Loucy (cell line): ENCODE measurements at regions not wholly inside any gene's neighbourhood (a gene's known extent, or its start where the extent isn't known, plus 50 kb on each side); places are given as distances from the start of the nearest gene placed in this dataset.

ENCODE experiments used
- H2AFZ ChIP-seq: fragments of 200-600 bp; sonication (generic); 2 replicates; pipeline ENCODE4 v1.6.0; 2016; ENCODE audit warnings: antibody characterized with exemption, mild to moderate bottlenecking, low read length, moderate library complexity
- H3F3A ChIP-seq: fragments of 200-600 bp; 2 replicates; pipeline ENCODE4 v1.6.0; 2016; ENCODE audit warnings: antibody characterized with exemption, low read depth, mild to moderate bottlenecking
- H3K27me3 ChIP-seq: fragments of 200-600 bp; sonication (generic); 2 replicates; pipeline ENCODE4 v1.6.1; 2014; ENCODE audit warnings: low read length, mild to moderate bottlenecking; ENCODE audit not compliant: insufficient read depth, poor library complexity, severe bottlenecking
- H3K36me3 ChIP-seq: fragments of 200-600 bp; sonication (generic); 2 replicates; pipeline ENCODE4 v1.6.1; 2016; ENCODE audit warnings: low read length; ENCODE audit not compliant: insufficient read depth
- H3K4me1 ChIP-seq: fragments of 200-600 bp; sonication (generic); 2 replicates; pipeline ENCODE4 v1.5.1; 2014; ENCODE audit warnings: low read length, mild to moderate bottlenecking; ENCODE audit not compliant: insufficient read depth, poor library complexity, severe bottlenecking
- H3K4me2 ChIP-seq: fragments of 200-600 bp; sonication (generic); 2 replicates; pipeline ENCODE4 v1.6.0; 2014; ENCODE audit warnings: antibody characterized with exemption, low read length, low read depth, mild to moderate bottlenecking; ENCODE audit not compliant: poor library complexity, severe bottlenecking
- H3K4me3 ChIP-seq: fragments of 200-600 bp; sonication (generic); 2 replicates; pipeline ENCODE4 v1.5.1; 2014; ENCODE audit warnings: low read length, mild to moderate bottlenecking, mixed read lengths; ENCODE audit not compliant: poor library complexity, severe bottlenecking
- H3K79me2 ChIP-seq: fragments of 200-600 bp; sonication (generic); 2 replicates; pipeline ENCODE4 v1.6.1; 2014; ENCODE audit warnings: low read length; ENCODE audit not compliant: insufficient read depth
- H3K9ac ChIP-seq: fragments of 200-600 bp; sonication (generic); 2 replicates; pipeline ENCODE4 v1.6.0; 2014; ENCODE audit warnings: mild to moderate bottlenecking, low read depth, low read length, moderate library complexity; ENCODE audit not compliant: poor library complexity, severe bottlenecking
- H3K9me2 ChIP-seq: fragments of 200-600 bp; sonication (generic); replicated peaks from 2 replicates; pipeline ENCODE4 v1.6.1; 2016; ENCODE audit warnings: low read depth, low read length, mixed read lengths
- H3K9me3 ChIP-seq: fragments of 200-600 bp; sonication (generic); 2 replicates; pipeline ENCODE4 v1.6.1; 2014; ENCODE audit warnings: mild to moderate bottlenecking, antibody characterized with exemption, low read length, low read depth; ENCODE audit not compliant: insufficient read depth
- H4K20me1 ChIP-seq: fragments of 200-600 bp; sonication (generic); 2 replicates; pipeline ENCODE4 v1.6.0; 2014; ENCODE audit warnings: antibody characterized with exemption, low read length, mild to moderate bottlenecking; ENCODE audit not compliant: insufficient read depth, poor library complexity, severe bottlenecking
- EZH2phosphoT487 ChIP-seq: fragments of 200-600 bp; IDR thresholded peaks from 2 replicates; pipeline ENCODE4 v1.6.1; 2018; ENCODE audit warnings: antibody characterized with exemption, mild to moderate bottlenecking, moderate library complexity, borderline replicate concordance
- TF ChIP-seq, protein P1 (sequence below): fragments of 200-600 bp; sonication (generic); conservative IDR thresholded peaks from 2 replicates; pipeline ENCODE4 v1.5.1; 2014; ENCODE audit warnings: mild to moderate bottlenecking, antibody characterized with exemption, low read length

DNA sequence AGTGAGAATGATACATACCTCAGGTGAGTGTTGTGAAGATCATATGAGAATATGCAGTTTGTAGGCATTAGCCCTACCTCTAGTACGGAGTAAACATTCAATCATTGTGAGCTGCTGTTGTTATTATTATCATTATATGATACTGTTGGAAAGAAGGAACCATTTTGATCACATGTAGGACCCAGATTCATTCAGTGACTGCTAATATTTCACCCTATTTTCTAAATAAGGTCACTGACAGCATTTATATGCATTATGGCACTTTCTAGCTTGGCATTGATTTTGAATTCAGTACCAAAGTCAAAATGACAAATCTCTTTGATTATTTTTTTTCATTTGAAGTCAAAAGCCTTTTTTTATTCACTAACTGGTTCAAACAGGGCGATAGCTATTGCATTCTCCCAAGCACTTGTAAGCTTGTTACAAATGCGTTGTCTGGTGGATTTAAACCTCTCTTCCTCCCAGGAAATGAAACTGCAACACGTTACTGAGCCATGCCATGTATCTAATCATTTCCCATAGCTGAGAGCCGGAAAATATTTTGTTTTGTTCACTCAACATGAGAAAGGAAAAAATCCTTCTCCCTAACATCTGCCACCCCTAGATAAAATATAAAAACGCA is 320.8 kb upstream of the SGCD start:
- no peak overlapping the region for H3K4me2 ChIP-seq
- no peaks in the 10 kb centered on the region for H3K4me1 ChIP-seq

DNA sequence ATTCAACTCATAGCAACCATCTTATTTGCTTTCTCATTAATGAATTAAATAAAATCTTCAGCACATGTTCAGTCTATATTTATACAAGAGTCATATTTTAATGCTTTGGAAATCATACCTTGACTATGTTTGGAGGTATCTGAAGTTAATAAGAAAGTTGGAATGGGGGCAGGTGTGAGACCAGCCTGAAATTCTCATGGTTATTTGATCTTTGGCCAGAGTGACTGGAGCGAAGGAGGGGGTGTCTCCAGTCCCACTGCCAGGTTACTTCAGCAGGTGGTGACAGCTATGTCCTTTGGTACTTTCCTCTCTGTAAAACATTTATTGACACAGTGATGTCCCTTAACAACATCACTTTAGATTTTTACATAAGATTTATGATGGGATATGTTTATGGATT is 318.1 kb upstream of the SGCD start:
- Histone ChIP-seq H3F3A (no peaks in the 10 kb centered on the region), H3K4me2 (no peak overlapping the region), H3K9me3 (no peaks in the 10 kb centered on the region), H3K79me2 (no peaks in the 10 kb centered on the region), H3K27me3 (no peaks in the 10 kb centered on the region), H3K4me1 (no peaks in the 10 kb centered on the region), H3K36me3 (no peaks in the 10 kb centered on the region), H3K4me3 (no peak overlapping the region), H4K20me1 (no peaks in the 10 kb centered on the region), H3K9me2 (no peaks in the 10 kb centered on the region), H3K9ac (no peak overlapping the region), H2AFZ (no peak overlapping the region)
- no peak for TF ChIP-seq EZH2phosphoT487
- TF ChIP-seq, protein P1, sequence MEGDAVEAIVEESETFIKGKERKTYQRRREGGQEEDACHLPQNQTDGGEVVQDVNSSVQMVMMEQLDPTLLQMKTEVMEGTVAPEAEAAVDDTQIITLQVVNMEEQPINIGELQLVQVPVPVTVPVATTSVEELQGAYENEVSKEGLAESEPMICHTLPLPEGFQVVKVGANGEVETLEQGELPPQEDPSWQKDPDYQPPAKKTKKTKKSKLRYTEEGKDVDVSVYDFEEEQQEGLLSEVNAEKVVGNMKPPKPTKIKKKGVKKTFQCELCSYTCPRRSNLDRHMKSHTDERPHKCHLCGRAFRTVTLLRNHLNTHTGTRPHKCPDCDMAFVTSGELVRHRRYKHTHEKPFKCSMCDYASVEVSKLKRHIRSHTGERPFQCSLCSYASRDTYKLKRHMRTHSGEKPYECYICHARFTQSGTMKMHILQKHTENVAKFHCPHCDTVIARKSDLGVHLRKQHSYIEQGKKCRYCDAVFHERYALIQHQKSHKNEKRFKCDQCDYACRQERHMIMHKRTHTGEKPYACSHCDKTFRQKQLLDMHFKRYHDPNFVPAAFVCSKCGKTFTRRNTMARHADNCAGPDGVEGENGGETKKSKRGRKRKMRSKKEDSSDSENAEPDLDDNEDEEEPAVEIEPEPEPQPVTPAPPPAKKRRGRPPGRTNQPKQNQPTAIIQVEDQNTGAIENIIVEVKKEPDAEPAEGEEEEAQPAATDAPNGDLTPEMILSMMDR = no peak

More for the DNA sequence above, 320.8 kb upstream of the SGCD start:
- Histone ChIP-seq H3K4me3 (no peak overlapping the region), H3F3A (no peaks in the 10 kb centered on the region), H2AFZ (no peak overlapping the region), H3K27me3 (no peaks in the 10 kb centered on the region), H3K9me3 (no peaks in the 10 kb centered on the region), H3K9ac (no peak overlapping the region), H4K20me1 (no peaks in the 10 kb centered on the region), H3K36me3 (no peaks in the 10 kb centered on the region), H3K9me2 (no peaks in the 10 kb centered on the region), H3K79me2 (no peaks in the 10 kb centered on the region)
- TF ChIP-seq, protein P1 = no peak
- TF ChIP-seq EZH2phosphoT487 = no peak

DNA sequence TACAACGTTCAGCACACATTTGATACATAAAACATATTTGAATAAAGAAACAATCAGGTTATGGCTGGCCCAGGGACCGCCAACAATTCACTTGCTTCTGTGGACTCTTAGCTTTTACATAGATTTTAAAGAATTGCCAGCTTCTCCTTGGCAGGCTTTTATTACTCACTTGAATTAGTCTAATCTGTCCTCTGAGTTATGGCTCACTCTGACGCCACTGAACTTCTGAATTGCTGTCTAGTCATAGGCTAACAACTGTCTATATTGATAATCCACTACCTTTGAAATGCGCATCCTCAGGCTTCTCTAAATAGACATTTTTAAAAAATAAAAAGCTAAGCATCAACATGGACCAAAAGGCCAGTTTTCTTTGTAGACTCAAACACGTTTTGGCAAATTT is 317.4 kb upstream of the SGCD start:
- TF ChIP-seq, protein P1 = no peak
- no peak for TF ChIP-seq EZH2phosphoT487
- H3F3A ChIP-seq = no peaks in the 10 kb centered on the region
- H3K9me3 ChIP-seq = no peaks in the 10 kb centered on the region
- H4K20me1 ChIP-seq = no peaks in the 10 kb centered on the region
- H3K4me3 ChIP-seq = no peak overlapping the region
- no peak overlapping the region for H2AFZ ChIP-seq
- no peaks in the 10 kb centered on the region for H3K79me2 ChIP-seq
- H3K36me3 ChIP-seq = no peaks in the 10 kb centered on the region
- no peak overlapping the region for H3K9ac ChIP-seq
- no peaks in the 10 kb centered on the region for H3K9me2 ChIP-seq
- H3K27me3 ChIP-seq = no peaks in the 10 kb centered on the region
- no peak overlapping the region for H3K4me2 ChIP-seq
- no peaks in the 10 kb centered on the region for H3K4me1 ChIP-seq
